ENCODE measurements at regions not wholly inside any gene's neighbourhood (a gene's known extent, or its start where the extent isn't known, plus 50 kb on each side); places are given as distances from the start of the nearest gene placed in this dataset.

DNA sequence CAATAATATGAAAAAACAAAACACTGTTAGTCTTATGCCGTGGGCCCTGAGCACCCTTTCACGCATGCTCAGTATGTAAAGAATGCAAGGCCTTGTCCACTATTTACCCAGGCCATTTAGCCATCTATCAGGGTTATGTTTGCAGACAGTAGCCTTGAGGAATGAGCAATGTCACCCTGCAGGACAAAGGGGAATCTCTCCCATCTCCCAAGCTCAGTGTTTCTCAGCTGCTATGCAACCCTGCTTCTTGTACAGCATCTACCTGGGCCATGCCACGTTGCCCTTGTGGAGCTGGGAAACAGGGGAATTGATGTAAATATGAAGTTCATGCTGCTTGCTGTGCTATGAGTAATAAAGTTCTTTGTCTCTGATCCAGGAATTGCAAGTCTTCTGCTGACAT, 51.5 kb upstream of the SLCO2A1 start (continued):
- TF ChIP-seq TSC22D2 (CRISPR knock-in tag; IDR thresholded peaks at IDR 0.05; ENCODE audit: borderline replicate concordance), result no peak
- TF ChIP-seq, protein P1, sequence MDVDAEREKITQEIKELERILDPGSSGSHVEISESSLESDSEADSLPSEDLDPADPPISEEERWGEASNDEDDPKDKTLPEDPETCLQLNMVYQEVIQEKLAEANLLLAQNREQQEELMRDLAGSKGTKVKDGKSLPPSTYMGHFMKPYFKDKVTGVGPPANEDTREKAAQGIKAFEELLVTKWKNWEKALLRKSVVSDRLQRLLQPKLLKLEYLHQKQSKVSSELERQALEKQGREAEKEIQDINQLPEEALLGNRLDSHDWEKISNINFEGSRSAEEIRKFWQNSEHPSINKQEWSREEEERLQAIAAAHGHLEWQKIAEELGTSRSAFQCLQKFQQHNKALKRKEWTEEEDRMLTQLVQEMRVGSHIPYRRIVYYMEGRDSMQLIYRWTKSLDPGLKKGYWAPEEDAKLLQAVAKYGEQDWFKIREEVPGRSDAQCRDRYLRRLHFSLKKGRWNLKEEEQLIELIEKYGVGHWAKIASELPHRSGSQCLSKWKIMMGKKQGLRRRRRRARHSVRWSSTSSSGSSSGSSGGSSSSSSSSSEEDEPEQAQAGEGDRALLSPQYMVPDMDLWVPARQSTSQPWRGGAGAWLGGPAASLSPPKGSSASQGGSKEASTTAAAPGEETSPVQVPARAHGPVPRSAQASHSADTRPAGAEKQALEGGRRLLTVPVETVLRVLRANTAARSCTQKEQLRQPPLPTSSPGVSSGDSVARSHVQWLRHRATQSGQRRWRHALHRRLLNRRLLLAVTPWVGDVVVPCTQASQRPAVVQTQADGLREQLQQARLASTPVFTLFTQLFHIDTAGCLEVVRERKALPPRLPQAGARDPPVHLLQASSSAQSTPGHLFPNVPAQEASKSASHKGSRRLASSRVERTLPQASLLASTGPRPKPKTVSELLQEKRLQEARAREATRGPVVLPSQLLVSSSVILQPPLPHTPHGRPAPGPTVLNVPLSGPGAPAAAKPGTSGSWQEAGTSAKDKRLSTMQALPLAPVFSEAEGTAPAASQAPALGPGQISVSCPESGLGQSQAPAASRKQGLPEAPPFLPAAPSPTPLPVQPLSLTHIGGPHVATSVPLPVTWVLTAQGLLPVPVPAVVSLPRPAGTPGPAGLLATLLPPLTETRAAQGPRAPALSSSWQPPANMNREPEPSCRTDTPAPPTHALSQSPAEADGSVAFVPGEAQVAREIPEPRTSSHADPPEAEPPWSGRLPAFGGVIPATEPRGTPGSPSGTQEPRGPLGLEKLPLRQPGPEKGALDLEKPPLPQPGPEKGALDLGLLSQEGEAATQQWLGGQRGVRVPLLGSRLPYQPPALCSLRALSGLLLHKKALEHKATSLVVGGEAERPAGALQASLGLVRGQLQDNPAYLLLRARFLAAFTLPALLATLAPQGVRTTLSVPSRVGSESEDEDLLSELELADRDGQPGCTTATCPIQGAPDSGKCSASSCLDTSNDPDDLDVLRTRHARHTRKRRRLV (CRISPR knock-in tag; IDR thresholded peaks at IDR 0.05), result no peak
- TF ChIP-seq SOX13 (IDR thresholded peaks at IDR 0.05), result no peak
- TF ChIP-seq SOX13 (CRISPR knock-in tag; conservative IDR thresholded peaks at IDR 0.05 in 1 of 2, IDR thresholded peaks at IDR 0.05 in 1 of 2), result peak in 1 of 2 experiments; percentile 58; a peak in 1 of 4 replicates
- TF ChIP-seq, protein P2, sequence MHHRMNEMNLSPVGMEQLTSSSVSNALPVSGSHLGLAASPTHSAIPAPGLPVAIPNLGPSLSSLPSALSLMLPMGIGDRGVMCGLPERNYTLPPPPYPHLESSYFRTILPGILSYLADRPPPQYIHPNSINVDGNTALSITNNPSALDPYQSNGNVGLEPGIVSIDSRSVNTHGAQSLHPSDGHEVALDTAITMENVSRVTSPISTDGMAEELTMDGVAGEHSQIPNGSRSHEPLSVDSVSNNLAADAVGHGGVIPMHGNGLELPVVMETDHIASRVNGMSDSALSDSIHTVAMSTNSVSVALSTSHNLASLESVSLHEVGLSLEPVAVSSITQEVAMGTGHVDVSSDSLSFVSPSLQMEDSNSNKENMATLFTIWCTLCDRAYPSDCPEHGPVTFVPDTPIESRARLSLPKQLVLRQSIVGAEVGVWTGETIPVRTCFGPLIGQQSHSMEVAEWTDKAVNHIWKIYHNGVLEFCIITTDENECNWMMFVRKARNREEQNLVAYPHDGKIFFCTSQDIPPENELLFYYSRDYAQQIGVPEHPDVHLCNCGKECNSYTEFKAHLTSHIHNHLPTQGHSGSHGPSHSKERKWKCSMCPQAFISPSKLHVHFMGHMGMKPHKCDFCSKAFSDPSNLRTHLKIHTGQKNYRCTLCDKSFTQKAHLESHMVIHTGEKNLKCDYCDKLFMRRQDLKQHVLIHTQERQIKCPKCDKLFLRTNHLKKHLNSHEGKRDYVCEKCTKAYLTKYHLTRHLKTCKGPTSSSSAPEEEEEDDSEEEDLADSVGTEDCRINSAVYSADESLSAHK (CRISPR knock-in tag; IDR thresholded peaks at IDR 0.05; ENCODE audit: borderline replicate concordance), result no peak
- no peak for TF ChIP-seq THYN1 (CRISPR knock-in tag; IDR thresholded peaks at IDR 0.05; ENCODE audit: borderline replicate concordance, low read depth)
- no peak for TF ChIP-seq FOXA1 (IDR thresholded peaks at IDR 0.05)
- peak; percentile 75 for TF ChIP-seq FOXA1 (CRISPR knock-in tag; IDR thresholded peaks at IDR 0.05)
- TF ChIP-seq SYNCRIP (IDR thresholded peaks at IDR 0.05; ENCODE audit: insufficient read depth, low read depth, low read length), result no peak
- no peak for TF ChIP-seq ATF7 (IDR thresholded peaks at IDR 0.05)
- no peak for TF ChIP-seq ATF7 (CRISPR knock-in tag; IDR thresholded peaks at IDR 0.05)
- TF ChIP-seq ZNF644 (CRISPR knock-in tag; IDR thresholded peaks at IDR 0.05; ENCODE audit: low read depth), result no peak
- TF ChIP-seq ZFP62 (CRISPR knock-in tag; IDR thresholded peaks at IDR 0.05), result no peak
- TF ChIP-seq NR2F6 (IDR thresholded peaks at IDR 0.05), result no peak
- TF ChIP-seq NR2F6 (CRISPR knock-in tag; IDR thresholded peaks at IDR 0.05), result no peak
- peak; percentile 82 for TF ChIP-seq TEAD3 (CRISPR knock-in tag; optimal IDR thresholded peaks at IDR 0.05; ENCODE audit: borderline replicate concordance)
- TF ChIP-seq MLLT10 (CRISPR knock-in tag; IDR thresholded peaks at IDR 0.05), result no peak
- TF ChIP-seq ETV5 (CRISPR knock-in tag; IDR thresholded peaks at IDR 0.05; ENCODE audit: borderline replicate concordance), result no peak
- TF ChIP-seq, protein P3, sequence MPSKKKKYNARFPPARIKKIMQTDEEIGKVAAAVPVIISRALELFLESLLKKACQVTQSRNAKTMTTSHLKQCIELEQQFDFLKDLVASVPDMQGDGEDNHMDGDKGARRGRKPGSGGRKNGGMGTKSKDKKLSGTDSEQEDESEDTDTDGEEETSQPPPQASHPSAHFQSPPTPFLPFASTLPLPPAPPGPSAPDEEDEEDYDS (CRISPR knock-in tag; IDR thresholded peaks at IDR 0.05), result no peak
- TF ChIP-seq NCOA2 (CRISPR knock-in tag; IDR thresholded peaks at IDR 0.05), result 0 out of 2 replicates have a peak, but pooled peaks have one; percentile 20
